ENCODE measurements at regions not wholly inside any gene's neighbourhood (a gene's known extent, or its start where the extent isn't known, plus 50 kb on each side); places are given as distances from the start of the nearest gene placed in this dataset.

- no peak for TF ChIP-seq CTCF (IDR thresholded peaks at IDR 0.05; ENCODE audit: poor library complexity, severe bottlenecking)
- no peak for TF ChIP-seq EP300 (conservative IDR thresholded peaks at IDR 0.05; ENCODE audit: poor library complexity, severe bottlenecking)
- TF ChIP-seq REST (IDR thresholded peaks at IDR 0.05; ENCODE audit: borderline replicate concordance), result no peak
- no peak for TF ChIP-seq EZH2 (IDR thresholded peaks at IDR 0.05; ENCODE audit: borderline replicate concordance, insufficient read depth, low read length, poor library complexity, severe bottlenecking)
- no peak for TF ChIP-seq RAD21 (conservative IDR thresholded peaks at IDR 0.05)
- no peak for TF ChIP-seq TAF1 (IDR thresholded peaks at IDR 0.05; ENCODE audit: low read depth)
Observed at GRCh38 chr6:14670806-14671205, 553.2 kb downstream of the CD83 start.
